Liver (tissue), 3 donors: ENCODE measurements at regions not wholly inside any gene's neighbourhood (a gene's known extent, or its start where the extent isn't known, plus 50 kb on each side); places are given as distances from the start of the nearest gene placed in this dataset.

Experiments used
- ATF3 ChIP-seq: IDR thresholded peaks from 2 replicates; pipeline ENCODE4 v1.6.1; 2016; ENCODE audit warnings: antibody characterized with exemption
- CTCF ChIP-seq: fragments of 150-350 bp; IDR thresholded peaks from 2 replicates; pipeline ENCODE4 v1.5.1; 2017; ENCODE audit warnings: improper control_type of control experiment, low read depth, low read length; ENCODE audit not compliant: missing input control
- RXRA ChIP-seq, 2 donors: IDR thresholded peaks; 2 replicates each; pipeline ENCODE4 v1.6.1; 2017 to 2018; ENCODE audit warnings: antibody characterized with exemption in 2 of 2, mild to moderate bottlenecking in 1 of 2
- SP1 ChIP-seq: IDR thresholded peaks from 2 replicates; pipeline ENCODE4 v1.6.1; 2018; ENCODE audit warnings: antibody characterized with exemption, mild to moderate bottlenecking
- donor health status: healthy.
- donor health status: healthy.

- TF ChIP-seq CTCF, result no peak
- no peak for TF ChIP-seq ATF3
- TF ChIP-seq RXRA (IDR thresholded peaks at IDR 0.05), result no peak
- TF ChIP-seq SP1, result no peak
Measured at GRCh38 chr9:86557918-86558317, 203.7 kb upstream of the TUT7 start.
